Suprapubic skin (tissue), 4 donors: ENCODE measurements at regions not wholly inside any gene's neighbourhood (a gene's known extent, or its start where the extent isn't known, plus 50 kb on each side); places are given as distances from the start of the nearest gene placed in this dataset.

Experiments
- CTCF ChIP-seq, 2 donors: fragments of 200-600 bp in 1 of 2; fragments of 450-650 bp in 1 of 2; sonication (generic) in 1 of 2; IDR thresholded peaks; one replicate each; pipeline ENCODE4 v1.5.1; 2016 to 2019; ENCODE audit warnings: antibody characterized with exemption in 2 of 2, mild to moderate bottlenecking in 1 of 2, moderate library complexity in 1 of 2
- EP300 ChIP-seq: sonication (generic); formaldehyde crosslinking; IDR thresholded peaks from one replicate; pipeline ENCODE4 v1.6.1; 2017; ENCODE audit warnings: antibody characterized with exemption
- POLR2A ChIP-seq, 2 donors: fragments of 450-650 bp; IDR thresholded peaks; one replicate each; pipeline ENCODE4 v1.6.1; 2017; ENCODE audit warnings: antibody characterized with exemption in 2 of 2, mild to moderate bottlenecking in 2 of 2, moderate library complexity in 2 of 2
- POLR2AphosphoS5 ChIP-seq, 3 donors: sonication (generic); formaldehyde crosslinking; IDR thresholded peaks; one replicate each; pipeline ENCODE4 v1.6.1; 2017; ENCODE audit warnings: antibody characterized with exemption in 3 of 3

- TF ChIP-seq CTCF (IDR thresholded peaks at IDR 0.05) = no peak
- no peak for TF ChIP-seq POLR2AphosphoS5 (IDR thresholded peaks at IDR 0.05)
- no peak for TF ChIP-seq POLR2A (IDR thresholded peaks at IDR 0.05)
- TF ChIP-seq EP300 = no peak
These were observed 555.5 kb downstream of the PIK3C3 start for GRCh38 chr18:42510540-42510939.
